OCI-LY1 (cell line): ENCODE measurements at regions not wholly inside any gene's neighbourhood (a gene's known extent, or its start where the extent isn't known, plus 50 kb on each side); places are given as distances from the start of the nearest gene placed in this dataset.

Experiments
- H2AFZ ChIP-seq: fragments of 200-600 bp; sonication (generic), shearing (Covaris generic); 2 replicates; pipeline ENCODE4 v1.6.0; 2014; ENCODE audit warnings: antibody characterized with exemption, mild to moderate bottlenecking, low read length
- H3F3A ChIP-seq: fragments of 200-600 bp; sonication (generic), shearing (Covaris generic); 2 replicates; pipeline ENCODE4 v1.6.0; 2014; ENCODE audit warnings: mild to moderate bottlenecking, antibody characterized with exemption, low read length, moderate library complexity; ENCODE audit not compliant: insufficient read depth
- H3K27ac ChIP-seq: fragments of 200-600 bp; sonication (generic); 2 replicates; pipeline ENCODE4 v1.5.1; 2014; ENCODE audit warnings: low read length, mixed run types, mild to moderate bottlenecking, low read depth; ENCODE audit not compliant: poor library complexity, severe bottlenecking
- H3K27me3 ChIP-seq: fragments of 200-600 bp; sonication (generic); 2 replicates; pipeline ENCODE4 v1.6.0; 2014; ENCODE audit warnings: antibody characterized with exemption, mild to moderate bottlenecking, low read length, moderate library complexity; ENCODE audit not compliant: insufficient read depth
- H3K36me3 ChIP-seq: fragments of 200-600 bp; sonication (generic); 2 replicates; pipeline ENCODE4 v1.6.1; 2014; ENCODE audit warnings: mild to moderate bottlenecking, antibody characterized with exemption, low read length, moderate library complexity, mixed read lengths; ENCODE audit not compliant: insufficient read depth
- H3K4me1 ChIP-seq: fragments of 200-600 bp; sonication (generic); 2 replicates; pipeline ENCODE4 v1.5.1; 2014; ENCODE audit warnings: mild to moderate bottlenecking, low read length, moderate library complexity; ENCODE audit not compliant: insufficient read depth, severe bottlenecking
- H3K4me2 ChIP-seq: fragments of 200-600 bp; sonication (generic), shearing (Covaris generic); 2 replicates; pipeline ENCODE4 v1.6.1; 2014; ENCODE audit warnings: low read length
- H3K4me3 ChIP-seq: fragments of 200-600 bp; sonication (generic); 2 replicates; pipeline ENCODE4 v1.5.1; 2014; ENCODE audit warnings: low read length, low read depth, mild to moderate bottlenecking, mixed read lengths; ENCODE audit not compliant: poor library complexity, severe bottlenecking
- H3K79me2 ChIP-seq: fragments of 200-600 bp; shearing (Covaris generic); 2 replicates; pipeline ENCODE4 v1.6.1; 2016; ENCODE audit warnings: mixed run types, low read length, mixed read lengths; ENCODE audit not compliant: insufficient read depth
- H3K9ac ChIP-seq: fragments of 200-600 bp; sonication (generic), shearing (Covaris generic); 2 replicates; pipeline ENCODE4 v1.6.1; 2014; ENCODE audit warnings: mild to moderate bottlenecking, low read length, mixed read lengths
- H3K9me2 ChIP-seq: fragments of 200-600 bp; sonication (generic), shearing (Covaris generic); 2 replicates; pipeline ENCODE4 v1.6.1; 2014; ENCODE audit warnings: low read depth, mild to moderate bottlenecking, low read length, mixed read lengths
- H3K9me3 ChIP-seq: fragments of 200-600 bp; shearing (Covaris generic); 2 replicates; pipeline ENCODE4 v1.6.1; 2014; ENCODE audit warnings: low read length, mixed read lengths
- H4K20me1 ChIP-seq: fragments of 200-600 bp; sonication (generic), shearing (Covaris generic); 2 replicates; pipeline ENCODE4 v1.6.0; 2016; ENCODE audit warnings: mild to moderate bottlenecking, low read length; ENCODE audit not compliant: insufficient read depth
- CTCF ChIP-seq: fragments of 200-600 bp; sonication (generic), shearing (Covaris generic); IDR thresholded peaks from 2 replicates; pipeline ENCODE4 v1.5.1; 2017; ENCODE audit warnings: mild to moderate bottlenecking, antibody characterized with exemption, low read length, moderate library complexity, mixed read lengths
- EZH2 ChIP-seq: fragments of 200-600 bp; sonication (generic), shearing (Covaris generic); IDR thresholded peaks from 2 replicates; pipeline ENCODE4 v1.8.0; 2017; ENCODE audit warnings: borderline replicate concordance, mixed run types, mild to moderate bottlenecking, antibody characterized with exemption, low read length, moderate library complexity, mixed read lengths

- no peaks in the 10 kb centered on the region for H3K36me3 ChIP-seq
- H3K79me2 ChIP-seq: no peaks in the 10 kb centered on the region
- H3K9ac ChIP-seq: no peak overlapping the region
- H4K20me1 ChIP-seq: no peaks in the 10 kb centered on the region
- H3K9me2 ChIP-seq: no peaks in the 10 kb centered on the region
- H2AFZ ChIP-seq: no peak overlapping the region
- H3K9me3 ChIP-seq: no peaks in the 10 kb centered on the region
- H3F3A ChIP-seq: no peaks in the 10 kb centered on the region
- H3K4me1 ChIP-seq: no peaks in the 10 kb centered on the region
- H3K27ac ChIP-seq: no peak overlapping the region
- H3K4me2 ChIP-seq: no peak overlapping the region
- H3K4me3 ChIP-seq: no peak overlapping the region
- TF ChIP-seq CTCF (no peak), EZH2 (no peak)
- no peaks in the 10 kb centered on the region for H3K27me3 ChIP-seq
These were observed 1109.2 kb downstream of the RAPGEF2 start for GRCh38 chr4:160212078-160212477.

GRCh38 chr4:160213366-160213765, 1110.5 kb downstream of the RAPGEF2 start:
- no peak overlapping the region for H3K27ac ChIP-seq
- no peaks in the 10 kb centered on the region for H3K27me3 ChIP-seq
- no peak overlapping the region for H3K4me3 ChIP-seq
- H4K20me1 ChIP-seq: no peaks in the 10 kb centered on the region
- no peak overlapping the region for H2AFZ ChIP-seq
- no peaks in the 10 kb centered on the region for H3K36me3 ChIP-seq
- H3K4me2 ChIP-seq: no peak overlapping the region
- H3K4me1 ChIP-seq: no peaks in the 10 kb centered on the region
- H3K79me2 ChIP-seq: no peaks in the 10 kb centered on the region
- H3K9me3 ChIP-seq: no peaks in the 10 kb centered on the region
- H3F3A ChIP-seq: no peaks in the 10 kb centered on the region
- no peak overlapping the region for H3K9ac ChIP-seq
- no peak for TF ChIP-seq EZH2
- TF ChIP-seq CTCF: no peak
- no peaks in the 10 kb centered on the region for H3K9me2 ChIP-seq

GRCh38 chr4:160217352-160217751, 1114.5 kb downstream of the RAPGEF2 start:
- Histone ChIP-seq H4K20me1 (no peaks in the 10 kb centered on the region), H3K4me2 (no peak overlapping the region), H3K79me2 (no peaks in the 10 kb centered on the region), H3K36me3 (no peaks in the 10 kb centered on the region), H3K27me3 (no peaks in the 10 kb centered on the region), H3K9ac (no peak overlapping the region), H3K9me2 (no peaks in the 10 kb centered on the region), H3F3A (no peaks in the 10 kb centered on the region), H2AFZ (no peak overlapping the region), H3K9me3 (no peaks in the 10 kb centered on the region), H3K4me1 (no peaks in the 10 kb centered on the region), H3K27ac (no peak overlapping the region), H3K4me3 (no peak overlapping the region)
- TF ChIP-seq CTCF (no peak), EZH2 (no peak)
